ENCODE measurements at regions not wholly inside any gene's neighbourhood (a gene's known extent, or its start where the extent isn't known, plus 50 kb on each side); places are given as distances from the start of the nearest gene placed in this dataset.

GRCh38 chr4:134666640-134667039, 465.1 kb upstream of the PABPC4L start:
- no peak for TF ChIP-seq CTCF (conservative IDR thresholded peaks at IDR 0.05 in 1 of 2, IDR thresholded peaks at IDR 0.05 in 1 of 2; ENCODE audit: extremely low read depth in 1 of 2, insufficient read depth in 1 of 2, low read depth in 1 of 2, low read length in 2 of 2)
- no peak for TF ChIP-seq EZH2 (IDR thresholded peaks at IDR 0.05; ENCODE audit: borderline replicate concordance, low read length)

Measured in mammary epithelial cell (primary cell).